LNCaP clone FGC (cell line): ENCODE measurements at regions not wholly inside any gene's neighbourhood (a gene's known extent, or its start where the extent isn't known, plus 50 kb on each side); places are given as distances from the start of the nearest gene placed in this dataset.

ENCODE experiments used
- DNase-seq: peaks from one replicate; pipeline ENCODE4 v3.0.0-alpha.2; 2011; ENCODE audit warnings: low read depth
- H3K4me3 ChIP-seq: 2 replicates; pipeline ENCODE4 v1.5.1; 2011; ENCODE audit warnings: mild to moderate bottlenecking, low read depth, low read length, control low read depth
- CTCF ChIP-seq: IDR thresholded peaks from 2 replicates; pipeline ENCODE4 v1.5.1; 2012; ENCODE audit warnings: mild to moderate bottlenecking; ENCODE audit not compliant: control insufficient read depth, insufficient read depth; ENCODE audit errors: extremely low read depth

- DNase-seq = no peak
- TF ChIP-seq CTCF = no peak
- H3K4me3 ChIP-seq = no peak overlapping the region
Observed at GRCh38 chr2:234754126-234754525, 197.7 kb upstream of the SH3BP4 start.

GRCh38 chr2:234753701-234754100, 198.1 kb upstream of the SH3BP4 start:
- no peak for TF ChIP-seq CTCF
- DNase-seq = no peak
- H3K4me3 ChIP-seq = no peak overlapping the region

GRCh38 chr2:234752966-234753365, 198.9 kb upstream of the SH3BP4 start:
- no peak overlapping the region for H3K4me3 ChIP-seq
- no peak for TF ChIP-seq CTCF
- DNase-seq = no peak

GRCh38 chr2:234751275-234751973, 200.4 kb upstream of the SH3BP4 start:
- no peak overlapping the region for H3K4me3 ChIP-seq
- DNase-seq = no peak
- no peak for TF ChIP-seq CTCF

GRCh38 chr2:234747833-234748559, 203.8 kb upstream of the SH3BP4 start:
- DNase-seq = no peak
- no peak for TF ChIP-seq CTCF

GRCh38 chr2:234747032-234747431, 204.8 kb upstream of the SH3BP4 start:
- TF ChIP-seq CTCF = no peak

More at GRCh38 chr2:234747833-234748559, 203.8 kb upstream of the SH3BP4 start:
- no peak overlapping the region for H3K4me3 ChIP-seq

More at GRCh38 chr2:234747032-234747431, 204.8 kb upstream of the SH3BP4 start:
- no peak for DNase-seq
- H3K4me3 ChIP-seq = no peak overlapping the region
